OCI-LY1 (cell line): ENCODE measurements at regions not wholly inside any gene's neighbourhood (a gene's known extent, or its start where the extent isn't known, plus 50 kb on each side); places are given as distances from the start of the nearest gene placed in this dataset.
"Not testable (repeated sequence)": the region's sequence is repeated elsewhere in the genome, so short reads cannot be mapped to it uniquely, and the experiment has no call there.

Experiments used
- H2AFZ ChIP-seq: fragments of 200-600 bp; sonication (generic), shearing (Covaris generic); 2 replicates; pipeline ENCODE4 v1.6.0; 2014; ENCODE audit warnings: antibody characterized with exemption, mild to moderate bottlenecking, low read length
- H3F3A ChIP-seq: fragments of 200-600 bp; sonication (generic), shearing (Covaris generic); 2 replicates; pipeline ENCODE4 v1.6.0; 2014; ENCODE audit warnings: mild to moderate bottlenecking, antibody characterized with exemption, low read length, moderate library complexity; ENCODE audit not compliant: insufficient read depth
- H3K27ac ChIP-seq: fragments of 200-600 bp; sonication (generic); 2 replicates; pipeline ENCODE4 v1.5.1; 2014; ENCODE audit warnings: low read length, mixed run types, mild to moderate bottlenecking, low read depth; ENCODE audit not compliant: poor library complexity, severe bottlenecking
- H3K27me3 ChIP-seq: fragments of 200-600 bp; sonication (generic); 2 replicates; pipeline ENCODE4 v1.6.0; 2014; ENCODE audit warnings: antibody characterized with exemption, mild to moderate bottlenecking, low read length, moderate library complexity; ENCODE audit not compliant: insufficient read depth
- H3K36me3 ChIP-seq: fragments of 200-600 bp; sonication (generic); 2 replicates; pipeline ENCODE4 v1.6.1; 2014; ENCODE audit warnings: mild to moderate bottlenecking, antibody characterized with exemption, low read length, moderate library complexity, mixed read lengths; ENCODE audit not compliant: insufficient read depth
- H3K4me1 ChIP-seq: fragments of 200-600 bp; sonication (generic); 2 replicates; pipeline ENCODE4 v1.5.1; 2014; ENCODE audit warnings: mild to moderate bottlenecking, low read length, moderate library complexity; ENCODE audit not compliant: insufficient read depth, severe bottlenecking
- H3K4me2 ChIP-seq: fragments of 200-600 bp; sonication (generic), shearing (Covaris generic); 2 replicates; pipeline ENCODE4 v1.6.1; 2014; ENCODE audit warnings: low read length
- H3K4me3 ChIP-seq: fragments of 200-600 bp; sonication (generic); 2 replicates; pipeline ENCODE4 v1.5.1; 2014; ENCODE audit warnings: low read length, low read depth, mild to moderate bottlenecking, mixed read lengths; ENCODE audit not compliant: poor library complexity, severe bottlenecking
- H3K79me2 ChIP-seq: fragments of 200-600 bp; shearing (Covaris generic); 2 replicates; pipeline ENCODE4 v1.6.1; 2016; ENCODE audit warnings: mixed run types, low read length, mixed read lengths; ENCODE audit not compliant: insufficient read depth
- H3K9ac ChIP-seq: fragments of 200-600 bp; sonication (generic), shearing (Covaris generic); 2 replicates; pipeline ENCODE4 v1.6.1; 2014; ENCODE audit warnings: mild to moderate bottlenecking, low read length, mixed read lengths
- H3K9me2 ChIP-seq: fragments of 200-600 bp; sonication (generic), shearing (Covaris generic); 2 replicates; pipeline ENCODE4 v1.6.1; 2014; ENCODE audit warnings: low read depth, mild to moderate bottlenecking, low read length, mixed read lengths
- H3K9me3 ChIP-seq: fragments of 200-600 bp; shearing (Covaris generic); 2 replicates; pipeline ENCODE4 v1.6.1; 2014; ENCODE audit warnings: low read length, mixed read lengths
- H4K20me1 ChIP-seq: fragments of 200-600 bp; sonication (generic), shearing (Covaris generic); 2 replicates; pipeline ENCODE4 v1.6.0; 2016; ENCODE audit warnings: mild to moderate bottlenecking, low read length; ENCODE audit not compliant: insufficient read depth
- EZH2 ChIP-seq: fragments of 200-600 bp; sonication (generic), shearing (Covaris generic); IDR thresholded peaks from 2 replicates; pipeline ENCODE4 v1.8.0; 2017; ENCODE audit warnings: borderline replicate concordance, mixed run types, mild to moderate bottlenecking, antibody characterized with exemption, low read length, moderate library complexity, mixed read lengths
- TF ChIP-seq, protein P1 (sequence below): fragments of 200-600 bp; sonication (generic), shearing (Covaris generic); IDR thresholded peaks from 2 replicates; pipeline ENCODE4 v1.5.1; 2017; ENCODE audit warnings: mild to moderate bottlenecking, antibody characterized with exemption, low read length, moderate library complexity, mixed read lengths

DNA sequence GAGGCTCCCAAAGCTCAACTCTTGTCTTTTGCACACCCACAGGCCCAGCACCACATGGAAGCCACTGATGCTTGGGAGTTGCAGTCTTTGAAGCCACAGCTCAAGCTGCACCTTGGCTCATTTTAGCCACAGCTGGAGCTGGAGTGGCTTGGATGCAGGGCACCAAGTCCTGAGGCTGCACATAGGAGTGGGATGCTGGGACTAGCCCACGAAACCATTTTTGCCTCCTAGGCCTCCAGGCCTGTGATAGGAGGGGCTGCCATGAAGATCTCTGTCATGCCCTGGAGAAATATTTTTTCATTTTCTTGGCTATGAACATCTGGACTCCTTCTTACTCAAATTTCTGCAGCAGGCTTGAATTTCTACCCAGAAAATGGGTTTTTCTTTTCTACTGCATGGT lies 438.5 kb upstream of the TNC start:
- no peak overlapping the region for H2AFZ ChIP-seq
- no peak overlapping the region for H3K9ac ChIP-seq
- H3K9me2 ChIP-seq = no peaks in the 10 kb centered on the region
- no peaks in the 10 kb centered on the region for H3K9me3 ChIP-seq
- no peak for TF ChIP-seq EZH2
- TF ChIP-seq, protein P1, sequence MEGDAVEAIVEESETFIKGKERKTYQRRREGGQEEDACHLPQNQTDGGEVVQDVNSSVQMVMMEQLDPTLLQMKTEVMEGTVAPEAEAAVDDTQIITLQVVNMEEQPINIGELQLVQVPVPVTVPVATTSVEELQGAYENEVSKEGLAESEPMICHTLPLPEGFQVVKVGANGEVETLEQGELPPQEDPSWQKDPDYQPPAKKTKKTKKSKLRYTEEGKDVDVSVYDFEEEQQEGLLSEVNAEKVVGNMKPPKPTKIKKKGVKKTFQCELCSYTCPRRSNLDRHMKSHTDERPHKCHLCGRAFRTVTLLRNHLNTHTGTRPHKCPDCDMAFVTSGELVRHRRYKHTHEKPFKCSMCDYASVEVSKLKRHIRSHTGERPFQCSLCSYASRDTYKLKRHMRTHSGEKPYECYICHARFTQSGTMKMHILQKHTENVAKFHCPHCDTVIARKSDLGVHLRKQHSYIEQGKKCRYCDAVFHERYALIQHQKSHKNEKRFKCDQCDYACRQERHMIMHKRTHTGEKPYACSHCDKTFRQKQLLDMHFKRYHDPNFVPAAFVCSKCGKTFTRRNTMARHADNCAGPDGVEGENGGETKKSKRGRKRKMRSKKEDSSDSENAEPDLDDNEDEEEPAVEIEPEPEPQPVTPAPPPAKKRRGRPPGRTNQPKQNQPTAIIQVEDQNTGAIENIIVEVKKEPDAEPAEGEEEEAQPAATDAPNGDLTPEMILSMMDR = no peak
- H3K4me1 ChIP-seq = no peaks in the 10 kb centered on the region
- no peaks in the 10 kb centered on the region for H3F3A ChIP-seq
- H3K36me3 ChIP-seq = no peaks in the 10 kb centered on the region
- H3K4me2 ChIP-seq = no peak overlapping the region
- no peak overlapping the region for H3K27ac ChIP-seq
- no peak overlapping the region for H3K4me3 ChIP-seq
- no peaks in the 10 kb centered on the region for H4K20me1 ChIP-seq
- H3K79me2 ChIP-seq = no peaks in the 10 kb centered on the region
- H3K27me3 ChIP-seq = no peaks in the 10 kb centered on the region

DNA sequence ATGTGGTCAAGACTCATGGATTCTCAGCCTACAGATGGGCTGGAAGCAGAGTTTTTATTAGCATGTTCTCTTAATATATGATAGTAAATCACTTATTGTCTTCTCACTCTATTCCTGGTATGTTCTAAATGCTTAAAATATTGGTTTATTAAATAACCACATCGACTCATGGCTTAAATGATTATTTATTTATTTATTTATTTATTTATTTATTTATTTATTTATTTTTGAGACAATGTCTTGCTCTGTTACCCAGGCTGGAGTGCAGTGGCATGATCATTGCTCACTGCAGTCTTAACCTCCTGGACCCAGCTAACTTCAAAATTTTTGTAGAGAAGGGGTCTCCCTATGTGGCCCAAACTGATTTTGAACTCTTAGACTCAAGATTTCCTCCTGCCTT lies 457.2 kb upstream of the TNC start:
- Histone ChIP-seq H3K4me3 (no peak overlapping the region), H3K27ac (no peak overlapping the region), H3K4me1 (no peaks in the 10 kb centered on the region), H3K9me3 (no peaks in the 10 kb centered on the region), H3K79me2 (no peaks in the 10 kb centered on the region), H3K9ac (no peak overlapping the region), H4K20me1 (no peaks in the 10 kb centered on the region), H3K4me2 (no peak overlapping the region), H3K9me2 (no peaks in the 10 kb centered on the region), H3F3A (no peaks in the 10 kb centered on the region), H2AFZ (no peak overlapping the region), H3K27me3 (no peaks in the 10 kb centered on the region), H3K36me3 (no peaks in the 10 kb centered on the region)
- TF ChIP-seq, protein P1 = no peak
- no peak for TF ChIP-seq EZH2

DNA sequence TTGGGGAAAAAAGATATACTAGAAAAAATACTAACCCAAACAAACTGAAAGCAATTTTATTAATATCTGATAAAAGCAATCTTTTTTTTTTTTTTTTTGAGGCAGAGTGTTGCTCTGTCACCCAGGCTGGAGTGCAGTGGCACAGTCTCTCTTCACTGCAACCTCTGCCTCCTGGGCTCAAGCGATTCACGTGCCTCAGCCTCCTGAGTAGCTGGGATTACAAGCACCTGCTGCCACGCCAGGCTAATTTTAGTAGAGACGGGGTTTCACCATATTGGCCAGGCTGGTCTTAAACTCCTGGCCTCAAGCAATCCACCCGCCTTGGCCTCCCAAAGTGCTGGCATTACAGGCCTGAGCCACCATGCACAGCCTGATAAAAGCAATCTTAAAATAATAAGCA lies 467.5 kb upstream of the TNC start:
- H3F3A ChIP-seq, H3K9me2 ChIP-seq, H3K36me3 ChIP-seq, H3K4me1 ChIP-seq, H3K4me2 ChIP-seq, H3K4me3 ChIP-seq, H3K27ac ChIP-seq, H3K79me2 ChIP-seq, H4K20me1 ChIP-seq, H3K27me3 ChIP-seq, H3K9me3 ChIP-seq, H2AFZ ChIP-seq, H3K9ac ChIP-seq: not testable (repeated sequence)

- Histone ChIP-seq H3K27ac (no peak overlapping the region), H3K4me2 (no peak overlapping the region), H3K79me2 (no peaks in the 10 kb centered on the region), H2AFZ (no peak overlapping the region), H3K9me2 (no peaks in the 10 kb centered on the region), H3K9me3 (no peaks in the 10 kb centered on the region), H4K20me1 (no peaks in the 10 kb centered on the region), H3K9ac (no peak overlapping the region), H3K4me3 (no peak overlapping the region), H3K36me3 (no peaks in the 10 kb centered on the region), H3F3A (no peaks in the 10 kb centered on the region), H3K4me1 (no peaks in the 10 kb centered on the region), H3K27me3 (no peaks in the 10 kb centered on the region)
- TF ChIP-seq, protein P1 = no peak
- no peak for TF ChIP-seq EZH2
Observed at GRCh38 chr9:115587310-115587709, 469.4 kb upstream of the TNC start.
